ENCODE measurements at regions not wholly inside any gene's neighbourhood (a gene's known extent, or its start where the extent isn't known, plus 50 kb on each side); places are given as distances from the start of the nearest gene placed in this dataset.
A peak's percentile ranks its signal among the peaks of the same experiment; 100 is the strongest.

GRCh38 chr15:55035749-55036148 is 161.0 kb downstream of the RSL24D1 start:
- intact Hi-C loops (cut with DNase I): no loop called here
- ATAC-seq (no peak), DNase-seq (ENCODE audit: missing footprints) (no peak)

DNA sequence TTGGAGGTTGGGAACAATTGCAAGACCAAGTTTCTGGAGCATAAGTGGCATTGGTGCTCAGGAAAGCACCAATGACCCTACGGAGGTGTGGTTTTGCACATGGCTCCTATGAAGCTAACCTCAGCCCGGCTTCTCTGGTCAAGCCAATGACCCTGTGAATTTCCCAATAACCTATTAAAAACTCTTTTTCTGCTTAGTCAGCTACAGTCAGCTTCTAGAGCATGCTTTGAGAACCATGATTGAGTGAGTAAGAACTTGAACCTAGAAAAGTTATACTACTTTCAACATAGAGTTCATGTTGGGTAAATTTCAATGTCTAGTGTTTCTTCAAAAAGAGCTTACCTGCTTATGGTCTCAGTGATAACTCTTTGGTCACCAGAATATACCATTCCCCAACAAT is 163.2 kb downstream of the RSL24D1 start:
- ATAC-seq (no peak), DNase-seq (ENCODE audit: missing footprints) (no peak)
- intact Hi-C loops (cut with DNase I): no loop called here

GRCh38 chr15:55031727-55032126 is 165.0 kb downstream of the RSL24D1 start:
- ATAC-seq: no peak
- intact Hi-C loops (cut with DNase I): no loop called here
- DNase-seq (ENCODE audit: missing footprints): no peak

GRCh38 chr15:55026381-55026780 is 170.4 kb downstream of the RSL24D1 start:
- DNase-seq (ENCODE audit: missing footprints) (no peak), ATAC-seq (no peak)
- intact Hi-C loops (cut with DNase I): no loop called here

GRCh38 chr15:55017635-55018034 is 179.1 kb downstream of the RSL24D1 start:
- intact Hi-C loops (cut with DNase I): no loop called here
- ATAC-seq (no peak), DNase-seq (ENCODE audit: missing footprints) (no peak)

GRCh38 chr15:55016225-55016624 is 180.5 kb downstream of the RSL24D1 start:
- ATAC-seq: no peak
- DNase-seq (ENCODE audit: missing footprints): no peak
- intact Hi-C loops (cut with DNase I): no loop called here

GRCh38 chr15:55015093-55015445 is 181.7 kb downstream of the RSL24D1 start:
- intact Hi-C loops (cut with DNase I): no loop called here
- DNase-seq (ENCODE audit: missing footprints) (no peak), ATAC-seq (no peak)

DNA sequence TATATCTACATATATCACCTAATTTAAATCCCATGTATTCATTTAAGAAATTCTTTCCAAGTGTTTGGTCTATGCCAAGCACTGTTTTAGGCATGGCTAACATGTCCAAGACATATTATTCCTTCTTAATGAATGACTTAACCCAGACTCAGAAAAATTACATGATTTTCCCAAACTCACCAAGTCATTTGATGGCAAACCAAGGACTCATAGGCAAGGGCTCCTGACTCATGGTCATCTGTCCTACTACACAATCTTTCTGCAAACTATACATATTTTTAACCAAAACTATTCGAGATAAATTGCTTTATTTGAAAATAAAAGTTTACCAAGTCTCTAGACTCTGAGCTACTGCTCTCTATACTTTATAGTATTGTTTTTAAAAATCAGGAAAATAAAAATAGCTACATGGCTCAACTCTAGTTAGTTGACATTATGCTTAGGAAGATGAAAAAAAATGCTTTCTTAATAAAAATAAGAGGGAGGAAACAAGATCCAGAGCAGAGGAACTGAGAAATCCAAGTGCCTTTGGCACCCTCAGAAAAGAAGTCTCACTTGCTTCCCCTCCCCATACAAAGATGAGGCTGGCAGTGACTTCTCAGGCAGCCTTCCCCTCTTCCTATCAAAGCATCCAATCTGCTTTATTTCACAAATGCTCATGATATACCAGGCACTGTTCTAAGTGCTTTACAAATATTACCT is 182.2 kb downstream of the RSL24D1 start:
- ATAC-seq (no peak), DNase-seq (ENCODE audit: missing footprints) (no peak)
- intact Hi-C loops (cut with DNase I): no loop called here

- ATAC-seq (no peak), DNase-seq (ENCODE audit: missing footprints) (no peak)
- intact Hi-C loops (cut with DNase I): no loop called here
These were observed 188.3 kb downstream of the RSL24D1 start for GRCh38 chr15:55008421-55008820.

- ATAC-seq (peak; percentile 47), DNase-seq (ENCODE audit: missing footprints) (no peak)
- intact Hi-C loops (cut with DNase I): no loop called here
These were observed 189.2 kb downstream of the RSL24D1 start for GRCh38 chr15:55007561-55007960.

- ATAC-seq (no peak), DNase-seq (ENCODE audit: missing footprints) (no peak)
- intact Hi-C loops (cut with DNase I): no loop called here
These were observed 191.1 kb downstream of the RSL24D1 start for GRCh38 chr15:55005679-55006078.

DNA sequence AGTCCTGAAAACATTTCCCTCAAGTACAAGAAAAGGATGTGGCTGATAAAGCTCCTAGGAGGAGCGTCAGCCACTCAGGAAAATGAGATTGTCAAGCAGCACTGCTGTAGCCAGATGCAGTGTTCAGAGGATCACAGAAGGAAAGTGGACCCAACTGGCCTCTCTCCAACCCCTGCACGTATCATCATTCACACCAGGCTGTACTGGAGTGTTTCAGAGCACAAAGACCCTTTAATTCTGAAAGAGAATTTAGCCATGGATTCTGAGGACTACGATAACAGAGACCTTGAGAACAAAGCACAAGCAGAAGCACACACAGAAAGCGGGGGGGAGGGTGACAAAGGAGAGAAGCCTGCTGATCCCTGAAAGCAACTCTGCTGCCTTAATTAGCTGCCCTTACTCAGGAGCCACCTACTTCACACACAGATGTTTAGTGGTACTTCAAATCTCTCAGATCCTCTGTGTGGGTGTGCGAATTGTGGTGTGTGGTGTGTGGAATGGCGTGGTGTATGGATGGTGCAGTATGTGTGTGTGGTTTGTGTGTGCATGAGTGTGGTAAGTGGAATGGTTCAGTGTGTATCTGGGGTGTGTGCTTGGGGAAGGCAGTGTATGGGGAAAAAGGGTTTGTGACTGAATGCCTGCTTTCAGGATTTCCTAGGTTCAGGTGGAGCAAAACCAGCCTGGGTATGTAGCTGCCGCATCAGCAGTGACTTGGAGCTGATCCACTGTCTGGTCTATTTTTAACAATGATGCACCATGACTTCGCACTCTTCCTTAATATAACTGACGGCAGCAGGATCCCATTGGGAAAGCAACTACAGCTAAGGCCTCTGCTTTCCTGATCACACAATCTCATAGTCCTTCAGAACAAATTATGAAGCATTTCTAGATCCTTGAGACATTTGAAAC is 192.5 kb downstream of the RSL24D1 start:
- intact Hi-C loops (cut with DNase I): no loop called here
- ATAC-seq (peak; percentile 74), DNase-seq (ENCODE audit: missing footprints) (no peak)

DNA sequence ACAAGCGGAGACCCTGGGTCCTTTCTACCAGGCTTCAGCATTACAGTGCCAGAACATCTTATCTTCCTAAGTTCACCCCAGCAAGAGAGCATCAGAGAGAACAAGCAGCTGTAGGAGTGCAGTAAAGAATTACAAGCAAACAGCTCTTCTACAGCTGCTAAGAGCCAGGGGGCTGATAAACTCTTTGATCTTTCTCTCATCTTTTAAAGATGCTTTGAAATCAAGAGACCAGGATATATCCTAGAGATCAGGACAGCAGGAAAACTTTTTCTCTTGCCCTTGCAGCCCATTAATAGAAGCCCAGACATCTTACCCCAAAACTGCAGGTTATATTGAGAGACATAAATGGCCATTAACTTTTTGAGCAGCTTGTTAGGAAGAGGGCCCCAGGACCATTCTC is 198.1 kb downstream of the RSL24D1 start:
- intact Hi-C loops (cut with DNase I): loop anchor here (10.0 kb wide), 1 partner anchor 56 kb away; no protein-coding TSS in a partner anchor
- DNase-seq (ENCODE audit: missing footprints): no peak
- no peak for ATAC-seq

DNA sequence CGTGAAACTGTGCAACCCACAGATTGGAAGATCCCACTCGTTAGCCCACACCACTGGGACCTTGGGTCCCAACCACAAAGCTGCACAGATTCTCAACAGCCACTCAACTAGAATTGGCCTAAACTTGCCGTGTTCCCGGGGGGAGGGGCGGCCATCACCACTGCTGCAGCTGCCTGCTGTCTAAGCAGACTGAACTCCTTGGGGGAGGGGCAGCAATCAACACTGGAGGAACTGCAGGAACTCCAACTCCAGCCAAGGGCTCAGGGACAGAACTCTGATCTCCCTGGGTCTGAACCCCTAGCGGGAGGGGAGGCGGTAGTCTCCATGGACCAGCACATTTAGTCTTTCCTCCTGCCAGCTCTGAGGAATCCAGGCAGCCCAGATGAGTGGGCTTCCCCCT is 205.9 kb downstream of the RSL24D1 start:
- ATAC-seq (no peak), DNase-seq (ENCODE audit: missing footprints) (no peak)
- intact Hi-C loops (cut with DNase I): loop anchor here (10.0 kb wide), 1 partner anchor 64 kb away; no protein-coding TSS in a partner anchor

DNA sequence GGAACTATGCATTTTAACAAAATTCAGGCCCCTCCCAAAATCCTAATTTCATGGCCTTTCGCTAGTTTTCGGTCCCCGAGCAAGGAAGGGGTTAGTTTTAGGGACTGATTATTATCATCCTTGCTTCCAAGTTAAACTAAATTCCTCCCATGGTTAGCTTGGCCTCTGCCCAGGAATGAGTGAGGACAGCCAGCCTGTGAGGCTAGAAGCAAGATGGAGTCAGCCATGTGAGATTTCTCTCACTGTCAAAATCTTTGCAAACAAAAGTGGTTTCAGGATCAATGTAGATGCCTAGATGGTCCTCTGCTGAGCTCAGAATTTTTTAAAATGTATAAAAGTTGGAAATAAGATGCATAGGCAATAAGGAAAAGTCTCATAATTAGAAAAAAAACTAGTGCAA is 208.9 kb downstream of the RSL24D1 start:
- no peak for DNase-seq (ENCODE audit: missing footprints)
- ATAC-seq: no peak
- intact Hi-C loops (cut with DNase I): no loop called here

DNA sequence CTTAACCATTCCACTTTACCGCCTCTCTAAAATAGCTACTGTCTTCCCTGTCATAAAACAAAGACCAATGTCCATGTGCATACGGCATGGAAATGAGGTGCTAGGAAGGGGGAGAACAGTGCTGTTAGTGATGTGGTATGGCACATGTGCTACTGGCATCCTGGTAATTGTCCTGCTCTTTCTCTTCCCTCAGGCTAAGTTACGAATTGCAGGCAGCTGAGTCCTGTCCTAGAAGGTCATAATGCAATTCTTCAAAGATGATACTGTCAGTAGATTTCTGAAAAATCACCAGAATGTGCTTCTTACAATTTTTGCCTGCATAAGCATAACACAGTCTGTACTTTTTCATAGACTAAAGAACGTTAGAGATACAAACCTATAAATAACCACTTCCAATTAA is 216.8 kb downstream of the RSL24D1 start:
- no peak for DNase-seq (ENCODE audit: missing footprints)
- no peak for ATAC-seq
- intact Hi-C loops (cut with DNase I): no loop called here

GRCh38 chr15:54962637-54963036 is 234.1 kb downstream of the RSL24D1 start:
- no peak for ATAC-seq
- no peak for DNase-seq (ENCODE audit: missing footprints)
- intact Hi-C loops (cut with DNase I): no loop called here

DNA sequence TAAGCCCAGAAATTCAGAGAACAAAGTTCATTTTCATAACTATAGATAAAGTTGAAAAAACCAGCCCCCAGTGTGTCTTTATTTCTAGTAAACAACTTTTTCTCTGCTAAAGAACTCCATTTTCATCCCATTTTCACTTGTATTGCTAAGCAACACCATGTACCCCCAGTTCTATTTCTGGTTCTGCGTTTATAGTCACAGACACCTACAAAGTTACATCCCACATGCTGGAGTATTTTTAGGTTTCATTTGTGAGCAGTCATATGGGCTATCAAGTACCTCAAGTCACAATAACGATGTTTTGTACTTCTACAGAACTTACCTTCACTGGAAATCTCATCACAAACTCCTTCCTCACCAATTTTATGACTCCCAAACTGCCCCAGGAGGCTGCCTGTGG is 236.5 kb downstream of the RSL24D1 start:
- ATAC-seq (no peak), DNase-seq (ENCODE audit: missing footprints) (no peak)
- intact Hi-C loops (cut with DNase I): no loop called here

DNA sequence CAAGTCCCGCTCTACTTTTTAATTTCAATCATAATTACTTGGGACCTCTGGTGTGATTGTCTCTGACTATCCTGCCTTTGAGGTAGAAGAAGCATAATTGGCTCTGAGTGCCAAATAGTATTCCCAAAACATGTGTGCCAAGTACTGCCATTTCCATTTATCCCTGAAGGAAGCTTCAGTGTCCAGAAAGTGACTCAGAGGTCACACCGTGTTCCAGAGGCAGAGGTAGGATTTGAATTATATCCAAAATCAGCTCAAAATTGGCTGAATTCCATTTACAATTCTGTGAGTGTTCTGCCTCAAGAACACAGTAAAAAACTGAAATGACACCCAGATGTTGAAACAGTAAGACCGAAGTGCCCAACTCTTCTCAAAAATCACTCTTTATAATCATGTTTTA is 255.3 kb downstream of the RSL24D1 start:
- ATAC-seq (no peak), DNase-seq (ENCODE audit: missing footprints) (no peak)
- intact Hi-C loops (cut with DNase I): no loop called here

DNA sequence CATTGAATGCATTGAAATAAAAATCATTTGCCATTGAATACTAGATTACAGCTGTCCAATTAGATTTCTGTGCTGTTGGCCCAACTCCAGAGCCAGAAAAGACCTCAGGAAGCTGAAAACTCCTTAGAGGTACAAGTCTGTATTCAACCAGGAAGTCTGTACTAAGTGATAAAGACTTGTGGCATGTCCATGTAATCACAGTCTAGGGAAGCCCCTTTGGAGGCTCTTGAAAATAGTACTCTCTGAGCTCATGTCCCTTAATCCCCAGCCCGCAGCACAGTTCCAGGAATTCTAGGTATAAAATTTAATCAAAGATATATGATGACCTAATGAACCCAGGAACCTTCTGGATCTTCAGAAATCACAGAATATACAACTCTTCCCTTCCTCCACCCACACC is 279.4 kb downstream of the RSL24D1 start:
- no peak for DNase-seq (ENCODE audit: missing footprints)
- intact Hi-C loops (cut with DNase I): no loop called here
- no peak for ATAC-seq
